ENCODE measurements at regions not wholly inside any gene's neighbourhood (a gene's known extent, or its start where the extent isn't known, plus 50 kb on each side); places are given as distances from the start of the nearest gene placed in this dataset.
"Not testable (repeated sequence)": the region's sequence is repeated elsewhere in the genome, so short reads cannot be mapped to it uniquely, and the experiment has no call there.

GRCh38 chr10:121392657-121393056 is 205.6 kb downstream of the FGFR2 start:
- 91 to 98% methylated on average over 6 of the region's 6 CpGs for WGBS, 2 experiments (ENCODE audit: insufficient coverage in 1 of 2, insufficient read length in 1 of 2)
- Mint-ChIP-seq H3K4me3 (no peak overlapping the region), H3K9me3 (peaks cover 3% of the 10 kb centered on the region), H3K4me1 (peaks cover 4% of the 10 kb centered on the region), H3K27me3 (ENCODE audit: insufficient read depth) (no peaks in the 10 kb centered on the region), H3K36me3 (ENCODE audit: low read depth) (peaks cover under 1% of the 10 kb centered on the region), H3K27ac (no peak overlapping the region)
- H3K27me3 ChIP-seq (ENCODE audit: control insufficient read depth, insufficient read depth, low read length, poor library complexity, severe bottlenecking) = no peaks in the 10 kb centered on the region
- no peak overlapping the region for H3K27ac ChIP-seq (ENCODE audit: low read depth, low read length)
- no peaks in the 10 kb centered on the region for H3K4me1 ChIP-seq (ENCODE audit: control insufficient read depth, insufficient read depth, low read length)
- H3K9ac ChIP-seq (ENCODE audit: extremely low read depth, low read length, poor library complexity, severe bottlenecking) = no peak overlapping the region
- no peaks in the 10 kb centered on the region for H3K9me3 ChIP-seq (ENCODE audit: control insufficient read depth, low read length)
- no peak overlapping the region for H3K4me3 ChIP-seq (ENCODE audit: low read length)
- H3K36me3 ChIP-seq (ENCODE audit: control insufficient read depth, insufficient read depth, low read length) = no peaks in the 10 kb centered on the region
- no peak for DNase-seq
- TF ChIP-seq CTCF (conservative IDR thresholded peaks at IDR 0.05) = no peak

- Histone ChIP-seq H3K4me3 (ENCODE audit: low read length) (no peak overlapping the region), H3K9me3 (ENCODE audit: control insufficient read depth, low read length) (no peaks in the 10 kb centered on the region), H3K27me3 (ENCODE audit: control insufficient read depth, insufficient read depth, low read length, poor library complexity, severe bottlenecking) (no peaks in the 10 kb centered on the region), H3K4me1 (ENCODE audit: control insufficient read depth, insufficient read depth, low read length) (no peaks in the 10 kb centered on the region), H3K36me3 (ENCODE audit: control insufficient read depth, insufficient read depth, low read length) (no peaks in the 10 kb centered on the region), H3K9ac (ENCODE audit: extremely low read depth, low read length, poor library complexity, severe bottlenecking) (no peak overlapping the region), H3K27ac (ENCODE audit: low read depth, low read length) (no peak overlapping the region)
- H3K27ac Mint-ChIP-seq = no peak overlapping the region
- H3K4me3 Mint-ChIP-seq = no peak overlapping the region
- peaks cover 4% of the 10 kb centered on the region for H3K4me1 Mint-ChIP-seq
- H3K36me3 Mint-ChIP-seq (ENCODE audit: low read depth) = peaks cover 2% of the 10 kb centered on the region
- TF ChIP-seq CTCF (conservative IDR thresholded peaks at IDR 0.05) = no peak
- no peak for DNase-seq
- H3K27me3 Mint-ChIP-seq (ENCODE audit: insufficient read depth) = no peaks in the 10 kb centered on the region
- WGBS, 2 experiments (ENCODE audit: insufficient coverage in 1 of 2, insufficient read length in 1 of 2) = 86 to 96% methylated on average over 1 to 3 of the region's 3 CpGs
- H3K9me3 Mint-ChIP-seq = peaks cover 7% of the 10 kb centered on the region
These were observed 204.7 kb downstream of the FGFR2 start for GRCh38 chr10:121393522-121393921.

GRCh38 chr10:121400507-121400906 is 197.7 kb downstream of the FGFR2 start:
- H3K9me3 ChIP-seq (ENCODE audit: control insufficient read depth, low read length); H3K4me3 ChIP-seq (ENCODE audit: low read length); H3K27me3 ChIP-seq (ENCODE audit: control insufficient read depth, insufficient read depth, low read length, poor library complexity, severe bottlenecking); H3K4me3 Mint-ChIP-seq; H3K27ac Mint-ChIP-seq; H3K36me3 Mint-ChIP-seq (ENCODE audit: low read depth); H3K27ac ChIP-seq (ENCODE audit: low read depth, low read length); H3K4me1 Mint-ChIP-seq; H3K4me1 ChIP-seq (ENCODE audit: control insufficient read depth, insufficient read depth, low read length); DNase-seq; H3K9me3 Mint-ChIP-seq; H3K9ac ChIP-seq (ENCODE audit: extremely low read depth, low read length, poor library complexity, severe bottlenecking); H3K27me3 Mint-ChIP-seq (ENCODE audit: insufficient read depth); H3K36me3 ChIP-seq (ENCODE audit: control insufficient read depth, insufficient read depth, low read length): not testable (repeated sequence)
- 99% methylated on average over 3 of the region's 4 CpGs; no CpG with 5 or more reads in 1 of the 2 experiments for WGBS, 2 experiments (ENCODE audit: insufficient coverage in 1 of 2, insufficient read length in 1 of 2)

GRCh38 chr10:121403527-121403926 is 194.7 kb downstream of the FGFR2 start:
- DNase-seq = no peak
- no peaks in the 10 kb centered on the region for H3K27me3 Mint-ChIP-seq (ENCODE audit: insufficient read depth)
- WGBS, 2 experiments (ENCODE audit: insufficient coverage in 1 of 2, insufficient read length in 1 of 2) = 90 to 97% methylated on average over 5 of the region's 5 CpGs
- H3K9ac ChIP-seq (ENCODE audit: extremely low read depth, low read length, poor library complexity, severe bottlenecking) = no peak overlapping the region
- H3K4me1 Mint-ChIP-seq = peaks cover 13% of the 10 kb centered on the region
- no peak for TF ChIP-seq CTCF (conservative IDR thresholded peaks at IDR 0.05)
- H3K36me3 Mint-ChIP-seq (ENCODE audit: low read depth) = no peaks in the 10 kb centered on the region
- no peak overlapping the region for H3K4me3 Mint-ChIP-seq
- no peaks in the 10 kb centered on the region for H3K36me3 ChIP-seq (ENCODE audit: control insufficient read depth, insufficient read depth, low read length)
- no peaks in the 10 kb centered on the region for H3K9me3 Mint-ChIP-seq
- H3K27ac Mint-ChIP-seq = no peak overlapping the region
- no peak overlapping the region for H3K27ac ChIP-seq (ENCODE audit: low read depth, low read length)
- H3K27me3 ChIP-seq (ENCODE audit: control insufficient read depth, insufficient read depth, low read length, poor library complexity, severe bottlenecking) = peaks cover 3% of the 10 kb centered on the region
- no peak overlapping the region for H3K4me3 ChIP-seq (ENCODE audit: low read length)
- peaks cover 3% of the 10 kb centered on the region for H3K4me1 ChIP-seq (ENCODE audit: control insufficient read depth, insufficient read depth, low read length)
- no peaks in the 10 kb centered on the region for H3K9me3 ChIP-seq (ENCODE audit: control insufficient read depth, low read length)
